PC-9 (cell line): ENCODE measurements at regions not wholly inside any gene's neighbourhood (a gene's known extent, or its start where the extent isn't known, plus 50 kb on each side); places are given as distances from the start of the nearest gene placed in this dataset.

Experiments
- EZH2 ChIP-seq: fragments of 200-600 bp; sonication (generic); IDR thresholded peaks from 2 replicates; pipeline ENCODE4 v1.8.0; 2017; ENCODE audit warnings: antibody characterized with exemption, low read depth
- TF ChIP-seq, protein P1 (sequence below): fragments of 200-600 bp; sonication (generic); conservative IDR thresholded peaks from 2 replicates; pipeline ENCODE4 v1.6.1; 2017; ENCODE audit warnings: mixed run types, antibody characterized with exemption, mild to moderate bottlenecking, moderate library complexity

DNA sequence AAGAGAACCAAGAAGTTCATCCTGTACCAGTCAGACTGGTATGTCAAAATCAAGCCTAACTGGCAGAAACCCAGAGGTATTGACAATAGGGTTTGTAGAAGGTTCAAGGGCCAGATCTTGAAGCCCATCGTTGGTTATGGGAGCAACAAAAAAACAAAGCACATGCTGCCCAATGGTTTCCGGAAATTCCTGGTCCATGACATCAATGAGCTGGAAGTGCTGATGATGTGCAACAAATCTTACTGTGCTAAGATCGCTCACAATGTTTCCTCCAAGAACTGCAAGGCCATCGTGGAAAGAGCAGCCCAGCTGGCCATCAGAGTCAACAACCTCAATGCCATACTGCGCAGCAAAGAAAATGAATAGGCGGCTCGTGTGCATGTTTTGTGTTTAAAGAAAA, 172.7 kb upstream of the MED14 start:
- TF ChIP-seq, protein P1, sequence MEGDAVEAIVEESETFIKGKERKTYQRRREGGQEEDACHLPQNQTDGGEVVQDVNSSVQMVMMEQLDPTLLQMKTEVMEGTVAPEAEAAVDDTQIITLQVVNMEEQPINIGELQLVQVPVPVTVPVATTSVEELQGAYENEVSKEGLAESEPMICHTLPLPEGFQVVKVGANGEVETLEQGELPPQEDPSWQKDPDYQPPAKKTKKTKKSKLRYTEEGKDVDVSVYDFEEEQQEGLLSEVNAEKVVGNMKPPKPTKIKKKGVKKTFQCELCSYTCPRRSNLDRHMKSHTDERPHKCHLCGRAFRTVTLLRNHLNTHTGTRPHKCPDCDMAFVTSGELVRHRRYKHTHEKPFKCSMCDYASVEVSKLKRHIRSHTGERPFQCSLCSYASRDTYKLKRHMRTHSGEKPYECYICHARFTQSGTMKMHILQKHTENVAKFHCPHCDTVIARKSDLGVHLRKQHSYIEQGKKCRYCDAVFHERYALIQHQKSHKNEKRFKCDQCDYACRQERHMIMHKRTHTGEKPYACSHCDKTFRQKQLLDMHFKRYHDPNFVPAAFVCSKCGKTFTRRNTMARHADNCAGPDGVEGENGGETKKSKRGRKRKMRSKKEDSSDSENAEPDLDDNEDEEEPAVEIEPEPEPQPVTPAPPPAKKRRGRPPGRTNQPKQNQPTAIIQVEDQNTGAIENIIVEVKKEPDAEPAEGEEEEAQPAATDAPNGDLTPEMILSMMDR = no peak
- TF ChIP-seq EZH2 = no peak
